HG03103 (cell line): ENCODE measurements at regions not wholly inside any gene's neighbourhood (a gene's known extent, or its start where the extent isn't known, plus 50 kb on each side); places are given as distances from the start of the nearest gene placed in this dataset.
"Not testable (repeated sequence)": the region's sequence is repeated elsewhere in the genome, so short reads cannot be mapped to it uniquely, and the experiment has no call there.

Experiments used
- ATAC-seq: cut with Tn5 transposase; IDR thresholded peaks from one replicate; pipeline ENCODE4 v1.9.1; 2021; ENCODE audit warnings: low read depth; ENCODE audit not compliant: unreplicated experiment

- ATAC-seq: no peak
Measured at GRCh38 chr12:105423237-105423636, 92.7 kb downstream of the C12orf75 start.

- ATAC-seq: no peak
Measured at GRCh38 chr12:105423921-105424320, 93.4 kb downstream of the C12orf75 start.

GRCh38 chr12:105425254-105426174, 95.0 kb downstream of the C12orf75 start:
- no peak for ATAC-seq

GRCh38 chr12:105426766-105427165, 96.3 kb downstream of the C12orf75 start:
- no peak for ATAC-seq

DNA sequence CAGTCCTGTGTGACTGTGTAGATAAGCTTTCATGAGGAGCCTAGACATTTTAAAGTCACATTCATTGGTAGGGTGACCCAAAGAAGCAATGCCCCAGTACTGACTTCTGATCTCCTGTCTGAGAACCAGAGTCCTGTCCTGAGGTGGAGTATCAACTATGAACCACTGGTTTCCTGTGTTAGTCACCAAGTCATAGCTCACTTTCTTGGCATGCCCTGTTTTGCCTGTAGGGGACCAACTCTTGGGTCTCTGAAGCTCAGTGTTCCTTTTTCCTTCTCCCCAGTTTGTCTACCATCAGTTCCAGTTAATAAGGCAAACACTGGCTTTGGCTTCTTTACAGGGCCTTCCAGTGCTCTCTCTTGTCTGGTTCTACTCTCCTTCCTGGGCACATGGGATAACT, 97.4 kb downstream of the C12orf75 start:
- no peak for ATAC-seq

DNA sequence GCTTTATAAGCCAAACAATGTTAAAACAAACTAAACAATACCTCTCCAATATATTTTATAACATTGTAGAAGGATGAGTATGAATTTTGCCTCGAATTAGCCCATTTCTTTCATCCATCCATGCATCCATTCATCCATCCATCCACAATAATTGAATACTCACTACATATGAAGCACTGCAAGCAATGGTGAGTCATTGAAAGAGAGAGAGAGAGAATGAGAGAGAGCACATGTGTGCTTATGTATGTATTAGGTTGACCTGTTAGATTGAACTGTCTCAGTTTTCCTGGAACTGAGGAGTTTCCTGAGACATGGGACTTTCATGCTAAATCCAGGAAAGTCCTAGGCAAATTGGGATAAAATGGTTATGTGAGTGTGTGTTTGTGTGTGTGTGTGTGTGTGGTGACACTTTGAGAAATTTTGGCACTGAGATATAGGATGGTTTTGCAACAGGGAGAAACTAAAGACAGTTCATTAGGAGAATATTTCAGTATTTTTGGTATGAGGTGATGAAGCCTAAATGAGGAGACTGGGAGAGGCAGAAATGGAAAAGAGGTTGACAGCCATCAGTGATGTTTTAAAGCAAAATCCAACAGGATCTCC, 98.4 kb downstream of the C12orf75 start:
- ATAC-seq: no peak

- no peak for ATAC-seq
Measured at GRCh38 chr12:105429511-105429910, 99.0 kb downstream of the C12orf75 start.

DNA sequence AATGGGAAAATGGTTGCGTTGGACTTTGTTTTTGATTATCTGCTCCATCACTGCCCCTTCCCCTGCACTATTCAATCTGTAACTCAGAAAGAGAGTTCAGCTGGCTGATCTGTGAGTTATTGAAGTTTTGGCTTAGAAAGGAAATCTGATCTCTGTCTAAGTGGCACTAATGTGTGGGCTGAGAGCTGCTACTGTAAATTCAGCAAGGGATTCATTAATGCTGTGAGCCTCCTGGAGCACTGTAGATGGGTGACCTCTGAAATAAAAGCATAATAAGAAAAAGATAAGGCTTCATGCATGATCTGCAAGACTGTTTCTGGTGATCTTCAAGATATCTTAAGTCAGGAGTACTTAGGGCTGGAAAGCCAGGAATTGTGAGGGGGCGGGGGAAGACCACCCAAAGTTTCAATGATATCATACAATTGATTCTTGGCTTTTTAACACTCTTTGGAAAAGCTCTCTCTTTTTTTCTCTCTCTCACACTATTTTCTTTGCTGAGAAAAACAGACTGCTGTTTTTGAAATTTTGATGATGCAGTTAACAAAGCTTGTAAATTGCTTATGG, 101.1 kb downstream of the C12orf75 start:
- no peak for ATAC-seq

DNA sequence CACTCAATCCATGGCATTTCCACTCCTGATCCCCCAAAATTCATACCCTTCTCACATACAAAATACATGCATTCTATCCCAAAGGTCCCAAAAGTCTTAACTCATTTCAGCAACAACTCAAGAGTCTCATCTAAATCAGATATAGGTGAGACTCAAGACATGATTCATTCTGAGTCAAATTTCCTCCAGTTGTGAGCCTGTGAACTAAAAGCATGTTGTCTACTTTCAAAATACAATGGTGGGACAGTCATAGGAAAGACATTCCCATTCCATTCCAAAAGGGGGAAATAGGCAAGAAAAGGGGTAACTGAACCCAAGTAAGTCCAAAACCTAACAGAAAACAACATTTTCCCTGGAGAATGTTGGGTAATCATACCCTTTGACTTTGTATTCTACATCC, 103.3 kb downstream of the C12orf75 start:
- ATAC-seq: no peak

GRCh38 chr12:105436636-105437035, 106.1 kb downstream of the C12orf75 start:
- no peak for ATAC-seq

- no peak for ATAC-seq
Measured at GRCh38 chr12:105440037-105440664, 109.7 kb downstream of the C12orf75 start.

DNA sequence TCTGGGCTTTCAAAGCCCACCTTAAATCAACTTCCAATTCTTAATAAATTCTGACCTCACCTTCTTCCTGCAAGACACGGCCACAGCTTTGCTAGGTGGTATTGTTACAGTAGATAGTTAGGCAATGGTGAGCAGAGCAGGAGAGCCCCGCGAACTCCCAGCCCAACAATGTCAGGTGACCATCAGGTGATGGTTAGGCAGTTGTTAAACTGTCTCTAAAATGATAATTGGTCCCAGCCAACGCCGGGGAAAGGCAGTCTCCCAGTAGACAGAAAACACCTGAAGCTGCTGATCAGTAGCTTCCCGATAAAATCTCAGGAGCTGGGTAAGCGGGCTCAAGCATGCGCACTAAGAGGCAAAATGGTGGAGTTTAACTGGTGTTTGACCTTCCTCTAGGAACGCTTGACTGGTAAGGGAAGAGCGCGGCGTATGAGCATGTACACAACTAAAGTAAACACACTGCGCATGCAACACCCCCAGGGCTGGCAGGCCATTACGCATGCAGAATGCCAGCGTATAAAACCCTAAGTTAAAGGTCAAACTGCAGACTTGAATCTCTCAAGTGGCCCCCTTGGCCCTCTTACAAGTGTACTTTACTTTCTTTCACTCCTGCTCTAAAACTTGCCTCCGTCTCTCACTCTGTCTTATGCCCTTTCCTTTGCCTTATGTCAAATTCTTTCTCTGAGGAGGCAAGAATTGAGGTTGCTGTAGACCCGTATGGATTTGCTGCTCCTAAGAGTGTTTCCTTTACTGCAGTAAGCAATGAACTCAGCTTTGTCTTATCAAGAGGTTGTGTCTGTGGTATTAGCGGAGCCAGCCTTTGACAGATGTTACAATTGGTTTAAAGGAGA, 113.5 kb downstream of the C12orf75 start:
- ATAC-seq: no peak

DNA sequence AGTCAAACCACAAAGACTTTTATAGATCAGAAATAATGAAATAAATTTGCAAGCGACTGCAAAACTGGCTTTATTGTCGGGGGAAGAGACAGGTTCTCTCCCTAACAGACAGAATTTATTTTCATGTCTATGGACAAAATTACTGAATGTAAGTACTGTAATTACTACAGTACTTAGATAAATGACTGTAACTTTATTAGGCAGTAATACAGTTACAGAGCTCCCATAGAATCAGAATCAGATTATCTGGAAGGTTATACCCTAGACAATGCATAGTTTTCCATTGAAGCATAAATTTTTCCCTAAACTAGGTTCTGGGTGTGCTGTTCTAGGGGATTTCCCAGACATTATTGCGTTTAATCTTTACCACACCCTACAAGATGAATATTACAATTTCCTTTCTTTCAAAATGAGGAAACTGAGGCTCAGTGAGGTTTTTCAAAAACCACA, 114.2 kb downstream of the C12orf75 start:
- no peak for ATAC-seq

GRCh38 chr12:105445249-105445648, 114.8 kb downstream of the C12orf75 start:
- ATAC-seq: no peak

- ATAC-seq: no peak
Measured at GRCh38 chr12:105445649-105446048, 115.2 kb downstream of the C12orf75 start.

- ATAC-seq: not testable (repeated sequence)
Measured at GRCh38 chr12:105446460-105446859, 116.0 kb downstream of the C12orf75 start.

DNA sequence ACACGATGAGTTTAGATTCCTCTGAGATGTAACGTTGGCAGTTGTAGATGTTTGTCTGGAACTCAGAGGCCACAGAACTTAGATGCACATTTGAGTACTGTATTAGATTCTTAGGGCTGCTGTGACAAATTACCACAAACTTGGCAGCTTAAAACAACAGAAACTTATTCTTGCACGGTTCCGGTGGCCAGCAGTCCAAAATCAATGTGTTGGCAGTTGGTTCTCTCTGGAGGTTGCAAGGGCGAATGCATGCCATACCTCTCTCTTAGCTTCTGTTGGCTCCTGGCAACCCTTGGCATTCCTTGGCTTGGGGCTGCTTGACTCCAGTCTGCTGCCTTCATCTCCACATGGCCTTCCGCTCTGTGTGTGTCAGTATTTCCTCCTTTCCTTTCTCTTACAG, 118.9 kb downstream of the C12orf75 start:
- no peak for ATAC-seq

DNA sequence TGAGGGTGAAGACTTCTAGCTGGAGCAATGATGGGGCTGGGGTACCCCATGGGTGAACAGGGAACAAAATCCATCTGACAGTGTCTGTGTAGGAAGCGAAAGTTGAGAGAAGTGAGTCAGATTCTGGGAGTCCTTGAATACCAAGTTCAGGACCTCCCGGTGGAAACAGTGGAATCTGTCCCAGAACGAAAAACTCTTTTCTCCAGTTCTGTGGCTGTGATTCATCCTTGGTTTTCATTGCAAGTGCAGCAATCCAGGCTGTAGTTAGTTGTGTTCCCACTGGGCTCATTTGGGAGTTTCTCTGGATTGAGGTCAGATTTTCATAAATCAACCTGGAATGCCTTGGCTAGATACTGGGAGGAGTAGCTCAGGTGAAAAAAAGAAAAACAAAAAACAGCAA, 120.7 kb downstream of the C12orf75 start:
- ATAC-seq: no peak

- ATAC-seq: no peak
Measured at GRCh38 chr12:105451798-105452197, 121.3 kb downstream of the C12orf75 start.

DNA sequence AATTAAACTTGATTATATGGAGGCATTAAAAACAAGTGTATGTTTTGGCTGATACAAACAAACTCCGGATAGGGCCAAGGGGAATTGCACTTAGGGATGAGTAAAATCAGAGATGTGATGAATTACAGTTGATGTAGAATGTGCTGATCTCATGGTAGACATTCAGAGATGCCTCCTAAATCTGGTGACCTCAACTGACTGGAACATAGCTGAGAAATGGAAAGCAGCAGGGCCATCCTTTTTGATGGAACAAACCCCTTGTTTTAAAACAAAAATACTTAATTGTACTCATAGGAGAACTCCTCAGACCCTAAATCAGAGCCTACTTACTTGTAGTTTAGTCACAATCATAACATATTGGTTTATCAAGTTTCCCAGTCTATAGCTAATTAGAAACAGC, 122.8 kb downstream of the C12orf75 start:
- ATAC-seq: no peak
